ENCODE measurements at regions not wholly inside any gene's neighbourhood (a gene's known extent, or its start where the extent isn't known, plus 50 kb on each side); places are given as distances from the start of the nearest gene placed in this dataset.
"Not testable (repeated sequence)": the region's sequence is repeated elsewhere in the genome, so short reads cannot be mapped to it uniquely, and the experiment has no call there.

- DNase-seq (ENCODE audit: low read depth), result peak; percentile 40
These were observed 426.0 kb upstream of the NR3C2 start for GRCh38 chr4:148868191-148868590.

GRCh38 chr4:148866666-148867065 is 424.5 kb upstream of the NR3C2 start:
- DNase-seq (ENCODE audit: low read depth), result no peak

GRCh38 chr4:148857973-148858534 is 415.8 kb upstream of the NR3C2 start:
- DNase-seq (ENCODE audit: low read depth), result no peak

GRCh38 chr4:148857239-148857972 is 415.2 kb upstream of the NR3C2 start:
- peak; percentile 8 for DNase-seq (ENCODE audit: low read depth)

GRCh38 chr4:148854203-148854602 is 412.0 kb upstream of the NR3C2 start:
- no peak for DNase-seq (ENCODE audit: low read depth)

GRCh38 chr4:148852092-148852699 is 410.0 kb upstream of the NR3C2 start:
- DNase-seq (ENCODE audit: low read depth), result no peak

- no peak for DNase-seq (ENCODE audit: low read depth)
These were observed 408.2 kb upstream of the NR3C2 start for GRCh38 chr4:148850257-148850995.

GRCh38 chr4:148849581-148849980 is 407.4 kb upstream of the NR3C2 start:
- no peak for DNase-seq (ENCODE audit: low read depth)

- DNase-seq (ENCODE audit: low read depth), result no peak
These were observed 405.5 kb upstream of the NR3C2 start for GRCh38 chr4:148847544-148848255.

GRCh38 chr4:148845609-148846008 is 403.4 kb upstream of the NR3C2 start:
- no peak for DNase-seq (ENCODE audit: low read depth)

- DNase-seq (ENCODE audit: low read depth), result no peak
These were observed 401.4 kb upstream of the NR3C2 start for GRCh38 chr4:148843625-148844024.

- DNase-seq (ENCODE audit: low read depth), result no peak
These were observed 400.6 kb upstream of the NR3C2 start for GRCh38 chr4:148842843-148843242.

GRCh38 chr4:148837571-148837970 is 395.4 kb upstream of the NR3C2 start:
- DNase-seq (ENCODE audit: low read depth), result not testable (repeated sequence)

GRCh38 chr4:148834804-148835631 is 392.8 kb upstream of the NR3C2 start:
- no peak for DNase-seq (ENCODE audit: low read depth)

- DNase-seq (ENCODE audit: low read depth), result peak; percentile 63
These were observed 389.7 kb upstream of the NR3C2 start for GRCh38 chr4:148831945-148832344.

GRCh38 chr4:148828291-148828690 is 386.1 kb upstream of the NR3C2 start:
- no peak for DNase-seq (ENCODE audit: low read depth)

GRCh38 chr4:148827781-148828180 is 385.6 kb upstream of the NR3C2 start:
- no peak for DNase-seq (ENCODE audit: low read depth)

GRCh38 chr4:148823419-148823769 is 381.2 kb upstream of the NR3C2 start:
- DNase-seq (ENCODE audit: low read depth), result no peak

- no peak for DNase-seq (ENCODE audit: low read depth)
These were observed 380.6 kb upstream of the NR3C2 start for GRCh38 chr4:148822572-148823418.

- DNase-seq (ENCODE audit: low read depth), result no peak
These were observed 371.8 kb upstream of the NR3C2 start for GRCh38 chr4:148814030-148814429.

Measured in non-pigmented ciliary epithelial cell (primary cell).